ENCODE measurements at regions not wholly inside any gene's neighbourhood (a gene's known extent, or its start where the extent isn't known, plus 50 kb on each side); places are given as distances from the start of the nearest gene placed in this dataset.

DNA sequence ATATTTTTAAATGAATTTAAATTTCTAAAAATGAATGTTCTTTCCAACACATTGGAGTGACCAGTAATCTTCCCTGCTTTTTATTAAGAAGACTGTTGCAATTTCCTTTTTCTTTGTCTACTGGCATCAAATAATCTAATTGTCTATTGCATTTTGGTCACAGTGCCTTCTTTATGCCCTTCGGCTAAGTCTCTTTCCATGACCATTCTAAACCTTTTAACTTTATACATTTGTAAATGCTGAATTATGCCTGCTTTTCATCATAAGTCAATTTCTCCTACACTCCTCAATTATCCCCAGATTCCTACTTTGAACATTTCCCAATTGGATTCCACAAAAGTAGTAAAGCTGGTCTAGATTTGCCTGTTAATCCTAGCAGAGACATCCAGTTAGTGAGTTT lies 69.1 kb upstream of the HSF2 start:
- no peak for DNase-seq
- Mint-ChIP-seq H3K36me3 (no peaks in the 10 kb centered on the region), H3K9me3 (ENCODE audit: low read depth) (no peaks in the 10 kb centered on the region), H3K27ac (no peak overlapping the region), H3K4me3 (no peak overlapping the region), H3K27me3 (peaks cover 7% of the 10 kb centered on the region), H3K4me1 (no peaks in the 10 kb centered on the region)
- no peak for ATAC-seq
- CTCF ChIA-PET = no interaction called here

DNA sequence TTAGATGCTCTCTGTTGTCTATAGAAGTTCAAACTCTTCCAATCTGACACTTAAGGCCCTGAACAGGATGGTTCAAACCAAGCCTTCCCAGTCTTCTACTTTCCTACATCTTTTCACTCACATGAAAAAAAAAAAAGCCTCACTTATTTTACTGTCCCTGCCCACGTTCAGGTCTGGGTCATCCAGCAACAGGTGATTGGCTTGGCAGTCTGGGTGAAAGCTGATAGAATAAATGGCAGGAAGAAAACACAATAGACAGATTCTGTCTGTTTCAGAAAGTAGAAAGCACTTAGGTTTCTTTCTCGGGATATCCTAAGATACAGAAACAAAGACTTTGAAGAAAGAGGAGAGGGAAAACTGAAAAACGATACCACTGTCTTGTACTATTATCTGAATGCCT lies 61.8 kb upstream of the HSF2 start:
- Mint-ChIP-seq H3K27ac (no peak overlapping the region), H3K4me1 (no peaks in the 10 kb centered on the region), H3K27me3 (peaks cover 13% of the 10 kb centered on the region), H3K4me3 (no peak overlapping the region), H3K36me3 (no peaks in the 10 kb centered on the region), H3K9me3 (ENCODE audit: low read depth) (no peaks in the 10 kb centered on the region)
- DNase-seq (no peak), ATAC-seq (no peak)
- CTCF ChIA-PET = no interaction called here

GRCh38 chr6:122339661-122340060 lies 59.8 kb upstream of the HSF2 start:
- Mint-ChIP-seq H3K27me3 (peaks cover 18% of the 10 kb centered on the region), H3K36me3 (no peaks in the 10 kb centered on the region), H3K4me3 (no peak overlapping the region), H3K9me3 (ENCODE audit: low read depth) (no peaks in the 10 kb centered on the region), H3K27ac (no peak overlapping the region), H3K4me1 (no peaks in the 10 kb centered on the region)
- ATAC-seq (no peak), DNase-seq (no peak)
- CTCF ChIA-PET = interaction anchor here (1.2 kb wide), 1 partner anchor 152 kb away, joined by 3 read pairs; no protein-coding TSS in a partner anchor

- no peak overlapping the region for H3K27ac Mint-ChIP-seq
- H3K4me1 Mint-ChIP-seq = no peaks in the 10 kb centered on the region
- DNase-seq (no peak), ATAC-seq (no peak)
- H3K27me3 Mint-ChIP-seq = peaks cover 16% of the 10 kb centered on the region
- H3K4me3 Mint-ChIP-seq = no peak overlapping the region
- H3K36me3 Mint-ChIP-seq = no peaks in the 10 kb centered on the region
- no peaks in the 10 kb centered on the region for H3K9me3 Mint-ChIP-seq (ENCODE audit: low read depth)
- CTCF ChIA-PET = no interaction called here
These were observed 52.2 kb upstream of the HSF2 start for GRCh38 chr6:122347280-122347679.

DNA sequence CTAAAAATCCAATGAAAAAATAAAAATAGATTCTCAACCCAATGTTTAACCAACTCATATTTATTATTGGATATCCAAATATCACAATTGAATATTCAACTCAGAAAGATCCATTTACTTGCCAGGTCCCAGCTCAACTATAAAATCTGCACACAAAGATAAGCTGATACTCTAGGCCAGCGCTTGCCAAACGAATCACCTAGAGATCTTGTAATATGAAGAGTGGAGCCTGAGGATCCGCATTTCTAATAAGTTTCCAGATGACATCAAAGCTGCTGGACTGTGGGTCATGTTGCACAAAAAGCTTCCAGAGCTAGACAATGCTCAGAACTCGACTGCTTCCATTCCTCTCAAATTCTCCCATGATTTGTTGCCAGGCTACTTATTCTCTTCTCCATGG lies 51.7 kb upstream of the HSF2 start:
- CTCF ChIA-PET = no interaction called here
- ATAC-seq = no peak
- no peak overlapping the region for H3K4me3 Mint-ChIP-seq
- no peaks in the 10 kb centered on the region for H3K36me3 Mint-ChIP-seq
- no peaks in the 10 kb centered on the region for H3K4me1 Mint-ChIP-seq
- no peak overlapping the region for H3K27ac Mint-ChIP-seq
- no peaks in the 10 kb centered on the region for H3K9me3 Mint-ChIP-seq (ENCODE audit: low read depth)
- no peak for DNase-seq
- peaks cover 16% of the 10 kb centered on the region for H3K27me3 Mint-ChIP-seq

Data from activated CD8-positive, alpha-beta memory T cell treated with anti-CD3 and anti-CD28 coated beads, Interleukin-2, amount 10 ng/mL, durations not matched to agents 7 days and 5 days (primary cell).